ENCODE measurements at regions not wholly inside any gene's neighbourhood (a gene's known extent, or its start where the extent isn't known, plus 50 kb on each side); places are given as distances from the start of the nearest gene placed in this dataset.

DNA sequence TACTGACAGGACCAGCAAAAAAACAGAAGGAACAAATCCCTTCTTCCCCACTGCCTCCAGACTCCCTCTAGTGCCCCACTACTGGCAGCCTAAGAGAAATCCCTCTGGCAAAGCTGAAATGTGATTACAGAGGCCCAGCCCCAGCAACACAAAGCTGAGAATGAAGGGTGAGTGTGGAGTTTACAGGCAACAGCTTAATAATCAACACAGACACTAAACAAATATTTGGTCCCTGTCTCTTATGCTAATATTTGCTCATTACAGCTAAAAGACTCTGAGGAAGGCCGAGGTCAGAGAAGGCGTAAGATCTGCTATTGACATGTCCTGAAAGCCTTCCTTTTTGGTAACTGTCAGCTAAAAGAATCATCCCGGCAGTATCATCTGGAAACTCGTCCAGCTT, 308.5 kb upstream of the RASGRP1 start:
- H3K36me3 Mint-ChIP-seq (ENCODE audit: insufficient read depth, unreplicated experiment), result no peaks in the 10 kb centered on the region
- TF ChIP-seq CTCF (IDR thresholded peaks at IDR 0.05; ENCODE audit: insufficient read depth in 1 of 2, low read depth in 1 of 2, low read length in 1 of 2, severe bottlenecking in 1 of 2, unreplicated experiment in 1 of 2), result peak in 1 of 2 experiments; percentile 26
- peak; percentile 53 to 74 for DNase-seq
- H3K27ac Mint-ChIP-seq (ENCODE audit: unreplicated experiment), result no peak overlapping the region
- Histone ChIP-seq H3K4me3 (ENCODE audit: low read depth, low read length) (no peak overlapping the region), H3K4me1 (peaks cover 33% of the 10 kb centered on the region), H3K27me3 (replicated peaks; ENCODE audit: control insufficient read depth, insufficient read depth, low read length) (no peaks in the 10 kb centered on the region), H3K9me3 (no peaks in the 10 kb centered on the region; the same call in 1 of the 2 replicates), H3K36me3 (ENCODE audit: control insufficient read depth, insufficient read depth, low read length) (no peaks in the 10 kb centered on the region)
- peaks cover 18% of the 10 kb centered on the region for H3K4me1 Mint-ChIP-seq (ENCODE audit: low read depth, unreplicated experiment)
- ChIA-PET POLR2A (interaction anchor here (0.5 to 1.1 kb wide), 3 partner anchors 13 to 1313 kb away, joined by 3 to 5 read pairs (median 4); no protein-coding TSS in a partner anchor), CTCF (interaction anchor here (0.9 to 1.4 kb wide), 7 partner anchors 15 to 174 kb away, joined by 4 to 5 read pairs (median 4); no protein-coding TSS in a partner anchor)
- no peaks in the 10 kb centered on the region for H3K27me3 Mint-ChIP-seq (ENCODE audit: insufficient read depth, unreplicated experiment)
- intact Hi-C loops (cut with micrococcal nuclease; ENCODE audit: unreplicated experiment), result loop anchor here (1.0 to 10.0 kb wide), 2 partner anchors 56 to 282 kb away; no protein-coding TSS in a partner anchor
- no TSS peak for BruUV-seq (replicated peaks)
- H3K4me3 Mint-ChIP-seq (ENCODE audit: unreplicated experiment), result no peak overlapping the region
- H3K9me3 Mint-ChIP-seq (ENCODE audit: unreplicated experiment), result no peaks in the 10 kb centered on the region

GRCh38 chr15:38874464-38874863, 309.9 kb upstream of the RASGRP1 start:
- H3K9me3 ChIP-seq, result no peaks in the 10 kb centered on the region; the same call in 1 of the 2 replicates
- no peaks in the 10 kb centered on the region for H3K9me3 Mint-ChIP-seq (ENCODE audit: unreplicated experiment)
- no peak overlapping the region for H3K4me3 ChIP-seq (ENCODE audit: low read depth, low read length)
- intact Hi-C loops (cut with micrococcal nuclease; ENCODE audit: unreplicated experiment), result loop anchor here (10.0 kb wide), 1 partner anchor 280 kb away; no protein-coding TSS in a partner anchor
- H3K4me3 Mint-ChIP-seq (ENCODE audit: unreplicated experiment), result no peak overlapping the region
- no peaks in the 10 kb centered on the region for H3K36me3 ChIP-seq (ENCODE audit: control insufficient read depth, insufficient read depth, low read length)
- H3K36me3 Mint-ChIP-seq (ENCODE audit: insufficient read depth, unreplicated experiment), result no peaks in the 10 kb centered on the region
- ChIA-PET POLR2A (no interaction called here), CTCF (no interaction called here)
- TF ChIP-seq CTCF (IDR thresholded peaks at IDR 0.05; ENCODE audit: insufficient read depth in 1 of 2, low read depth in 1 of 2, low read length in 1 of 2, severe bottlenecking in 1 of 2, unreplicated experiment in 1 of 2), result no peak
- BruUV-seq (replicated peaks), result no TSS peak
- H3K4me1 ChIP-seq, result peaks cover 26% of the 10 kb centered on the region
- H3K4me1 Mint-ChIP-seq (ENCODE audit: low read depth, unreplicated experiment), result peaks cover 16% of the 10 kb centered on the region
- H3K27me3 ChIP-seq (replicated peaks; ENCODE audit: control insufficient read depth, insufficient read depth, low read length), result no peaks in the 10 kb centered on the region
- no peak overlapping the region for H3K27ac Mint-ChIP-seq (ENCODE audit: unreplicated experiment)
- no peak for DNase-seq
- no peaks in the 10 kb centered on the region for H3K27me3 Mint-ChIP-seq (ENCODE audit: insufficient read depth, unreplicated experiment)

GRCh38 chr15:38876211-38876610, 311.6 kb upstream of the RASGRP1 start:
- intact Hi-C loops (cut with micrococcal nuclease; ENCODE audit: unreplicated experiment), result loop anchor here (10.0 kb wide), 1 partner anchor 279 kb away; no protein-coding TSS in a partner anchor
- Mint-ChIP-seq H3K27ac (ENCODE audit: unreplicated experiment) (no peak overlapping the region), H3K4me3 (ENCODE audit: unreplicated experiment) (no peak overlapping the region), H3K27me3 (ENCODE audit: insufficient read depth, unreplicated experiment) (no peaks in the 10 kb centered on the region), H3K36me3 (ENCODE audit: insufficient read depth, unreplicated experiment) (no peaks in the 10 kb centered on the region), H3K4me1 (ENCODE audit: low read depth, unreplicated experiment) (peaks cover 13% of the 10 kb centered on the region), H3K9me3 (ENCODE audit: unreplicated experiment) (no peaks in the 10 kb centered on the region)
- no peaks in the 10 kb centered on the region for H3K36me3 ChIP-seq (ENCODE audit: control insufficient read depth, insufficient read depth, low read length)
- BruUV-seq (replicated peaks), result no TSS peak
- ChIA-PET POLR2A (no interaction called here), CTCF (no interaction called here)
- H3K27me3 ChIP-seq (replicated peaks; ENCODE audit: control insufficient read depth, insufficient read depth, low read length), result no peaks in the 10 kb centered on the region
- TF ChIP-seq CTCF (IDR thresholded peaks at IDR 0.05; ENCODE audit: insufficient read depth in 1 of 2, low read depth in 1 of 2, low read length in 1 of 2, severe bottlenecking in 1 of 2, unreplicated experiment in 1 of 2), result no peak
- no peak for DNase-seq
- peaks cover 26% of the 10 kb centered on the region for H3K4me1 ChIP-seq
- no peaks in the 10 kb centered on the region for H3K9me3 ChIP-seq
- H3K4me3 ChIP-seq (ENCODE audit: low read depth, low read length), result no peak overlapping the region

Data from Caco-2 (cell line).